ENCODE measurements at regions not wholly inside any gene's neighbourhood (a gene's known extent, or its start where the extent isn't known, plus 50 kb on each side); places are given as distances from the start of the nearest gene placed in this dataset.

GRCh38 chr5:1745123-1745795 lies 54.4 kb downstream of the MRPL36 start:
- Histone ChIP-seq H3K9me3 (ENCODE audit: control insufficient read depth, insufficient read depth, low read depth, low read length) (peaks cover 8% of the 10 kb centered on the region; the same call in 1 of the 2 replicates), H3K36me3 (ENCODE audit: control insufficient read depth in 2 of 2, insufficient read depth in 1 of 2, low read length in 2 of 2) (no peaks in the 10 kb centered on the region), H3K4me1 (ENCODE audit: control insufficient read depth, insufficient read depth, low read length) (no peaks in the 10 kb centered on the region), H3K27ac (ENCODE audit: extremely low read depth, low read depth, low read length) (no peak overlapping the region), H3K4me3 (ENCODE audit: low read depth, low read length) (no peak overlapping the region)
- CTCF ChIA-PET, result no interaction called here
- no peak for TF ChIP-seq ZNF335 (tag by site-specific recombination; conservative IDR thresholded peaks at IDR 0.05)
- TF ChIP-seq TSHZ1 (tag by site-specific recombination; IDR thresholded peaks at IDR 0.05; ENCODE audit: borderline replicate concordance), result no peak
- no peak for TF ChIP-seq ZNF776 (tag by site-specific recombination; IDR thresholded peaks at IDR 0.05; ENCODE audit: borderline replicate concordance)
- no peak for TF ChIP-seq ZSCAN5A (tag by site-specific recombination; IDR thresholded peaks at IDR 0.05)
- no peak for TF ChIP-seq OVOL3 (tag by site-specific recombination; IDR thresholded peaks at IDR 0.05)
- TF ChIP-seq ZSCAN18 (tag by site-specific recombination; IDR thresholded peaks at IDR 0.05), result no peak
- TF ChIP-seq ZNF280C (tag by site-specific recombination; IDR thresholded peaks at IDR 0.05), result no peak
- POLR2A ChIA-PET, result no interaction called here

- H3K4me1 ChIP-seq (ENCODE audit: control insufficient read depth, insufficient read depth, low read length), result no peaks in the 10 kb centered on the region
- CTCF ChIA-PET, result interaction anchor here (1.2 kb wide), 1 partner anchor 54 kb away, joined by 3 read pairs; no protein-coding TSS in a partner anchor
- POLR2A ChIA-PET, result no interaction called here
- no peak overlapping the region for H3K27ac ChIP-seq (ENCODE audit: extremely low read depth, low read depth, low read length)
- peaks cover 8% of the 10 kb centered on the region; the same call in 1 of the 2 replicates for H3K9me3 ChIP-seq (ENCODE audit: control insufficient read depth, insufficient read depth, low read depth, low read length)
- no peak overlapping the region for H3K4me3 ChIP-seq (ENCODE audit: low read depth, low read length)
- H3K36me3 ChIP-seq (ENCODE audit: control insufficient read depth in 2 of 2, insufficient read depth in 1 of 2, low read length in 2 of 2), result no peaks in the 10 kb centered on the region
- no peak for TF ChIP-seq ZNF174 (tag by site-specific recombination; IDR thresholded peaks at IDR 0.05)
- no peak for TF ChIP-seq ZSCAN5A (tag by site-specific recombination; IDR thresholded peaks at IDR 0.05)
- no peak for TF ChIP-seq ZNF169 (tag by site-specific recombination; IDR thresholded peaks at IDR 0.05)
- no peak for TF ChIP-seq ZBTB17 (tag by site-specific recombination; IDR thresholded peaks at IDR 0.05)
- no peak for TF ChIP-seq HOXC10 (CRISPR knock-in tag; IDR thresholded peaks at IDR 0.05)
- no peak for TF ChIP-seq ZBTB1 (tag by site-specific recombination; IDR thresholded peaks at IDR 0.05)
- TF ChIP-seq ZFHX2 (tag by site-specific recombination; conservative IDR thresholded peaks at IDR 0.05), result no peak
- no peak for TF ChIP-seq ZNF366 (tag by site-specific recombination; conservative IDR thresholded peaks at IDR 0.05)
- TF ChIP-seq KLF7 (tag by site-specific recombination; IDR thresholded peaks at IDR 0.05; ENCODE audit: borderline replicate concordance), result no peak
- TF ChIP-seq PBX3 (CRISPR knock-in tag; IDR thresholded peaks at IDR 0.05), result no peak
- TF ChIP-seq ELK4 (IDR thresholded peaks at IDR 0.05; ENCODE audit: borderline replicate concordance, low read depth, low read length), result no peak
- no peak for TF ChIP-seq ZNF501 (tag by site-specific recombination; IDR thresholded peaks at IDR 0.05)
- TF ChIP-seq FEZF1 (tag by site-specific recombination; IDR thresholded peaks at IDR 0.05), result no peak
Measured at GRCh38 chr5:1744393-1745122, 55.1 kb downstream of the MRPL36 start.

Measured in HEK293 (cell line).